Osteocyte (in vitro differentiated cells): ENCODE measurements at regions not wholly inside any gene's neighbourhood (a gene's known extent, or its start where the extent isn't known, plus 50 kb on each side); places are given as distances from the start of the nearest gene placed in this dataset.

Source experiments
- DNase-seq: peaks from one replicate; pipeline ENCODE4 v3.0.0; 2021; ENCODE audit warnings: mixed read lengths; ENCODE audit not compliant: unreplicated experiment; ENCODE audit errors: extremely low spot score
- H3K27ac Mint-ChIP-seq: one replicate; pipeline ENCODE4 v1.8.0; 2021; ENCODE audit warnings: mild to moderate bottlenecking, mixed read lengths; ENCODE audit not compliant: unreplicated experiment
- H3K27me3 Mint-ChIP-seq: one replicate; pipeline ENCODE4 v1.8.0; 2021; ENCODE audit warnings: mixed read lengths; ENCODE audit not compliant: unreplicated experiment
- H3K36me3 Mint-ChIP-seq: one replicate; pipeline ENCODE4 v1.8.0; 2021; ENCODE audit warnings: mixed read lengths; ENCODE audit not compliant: unreplicated experiment
- H3K4me1 Mint-ChIP-seq: one replicate; pipeline ENCODE4 v1.8.0; 2021; ENCODE audit warnings: mixed read lengths; ENCODE audit not compliant: unreplicated experiment
- H3K4me3 Mint-ChIP-seq: one replicate; pipeline ENCODE4 v1.8.0; 2021; ENCODE audit warnings: mild to moderate bottlenecking, moderate library complexity, mixed read lengths; ENCODE audit not compliant: unreplicated experiment
- H3K9me3 Mint-ChIP-seq: one replicate; pipeline ENCODE4 v1.8.0; 2021; ENCODE audit warnings: mixed read lengths; ENCODE audit not compliant: unreplicated experiment
- CTCF ChIP-seq: fragments of 200-600 bp; sonication (generic); IDR thresholded peaks from 2 replicates; pipeline ENCODE4 v1.5.0; 2021; ENCODE audit warnings: antibody characterized with exemption, mild to moderate bottlenecking, moderate library complexity

- H3K9me3 Mint-ChIP-seq = no peaks in the 10 kb centered on the region
These were observed 53.4 kb upstream of the GLIS3 start for GRCh38 chr9:4353236-4353635.

GRCh38 chr9:4349816-4350418 lies 50.0 kb upstream of the GLIS3 start:
- no peak overlapping the region for H3K27ac Mint-ChIP-seq
- H3K4me1 Mint-ChIP-seq = no peaks in the 10 kb centered on the region
- no peak for TF ChIP-seq CTCF
- DNase-seq = no peak
- H3K27me3 Mint-ChIP-seq = peaks cover 9% of the 10 kb centered on the region
- H3K9me3 Mint-ChIP-seq = no peaks in the 10 kb centered on the region
- no peak overlapping the region for H3K4me3 Mint-ChIP-seq
- no peaks in the 10 kb centered on the region for H3K36me3 Mint-ChIP-seq

More at GRCh38 chr9:4353236-4353635, 53.4 kb upstream of the GLIS3 start:
- no peak for TF ChIP-seq CTCF
- DNase-seq = no peak
- H3K36me3 Mint-ChIP-seq = no peaks in the 10 kb centered on the region
- peaks cover 7% of the 10 kb centered on the region for H3K27me3 Mint-ChIP-seq
- H3K27ac Mint-ChIP-seq = no peak overlapping the region
- H3K4me1 Mint-ChIP-seq = no peaks in the 10 kb centered on the region
- no peak overlapping the region for H3K4me3 Mint-ChIP-seq
